Esophagus (tissue), 2 donors: ENCODE measurements at regions not wholly inside any gene's neighbourhood (a gene's known extent, or its start where the extent isn't known, plus 50 kb on each side); places are given as distances from the start of the nearest gene placed in this dataset.

ENCODE experiments used
- H3K27ac ChIP-seq, 2 donors: one replicate each; pipeline ENCODE4 v1.5.1; 2013; ENCODE audit warnings: low read depth in 2 of 2, mild to moderate bottlenecking in 2 of 2, inconsistent platforms in 1 of 2, low read length in 1 of 2, moderate library complexity in 1 of 2
- H3K27me3 ChIP-seq, 2 donors: one replicate each; pipeline ENCODE4 v1.6.1; 2013; ENCODE audit warnings: low read length in 2 of 2, control low read depth in 1 of 2, mild to moderate bottlenecking in 1 of 2; ENCODE audit not compliant: insufficient read depth in 2 of 2, control insufficient read depth in 1 of 2
- H3K36me3 ChIP-seq, 2 donors: one replicate each; pipeline ENCODE4 v1.6.1; 2013; ENCODE audit warnings: low read length in 1 of 2; ENCODE audit not compliant: control insufficient read depth in 2 of 2, insufficient read depth in 2 of 2
- H3K4me1 ChIP-seq, 2 donors: one replicate each; pipeline ENCODE4 v1.6.1; 2013; ENCODE audit warnings: low read length in 1 of 2; ENCODE audit not compliant: control insufficient read depth in 2 of 2, insufficient read depth in 2 of 2
- H3K4me3 ChIP-seq, 2 donors: one replicate each; pipeline ENCODE4 v1.5.1; 2013; ENCODE audit warnings: low read length in 2 of 2, mild to moderate bottlenecking in 2 of 2, low read depth in 1 of 2, moderate library complexity in 1 of 2
- H3K9me3 ChIP-seq, 2 donors: one replicate each; pipeline ENCODE4 v1.6.1; 2013; ENCODE audit warnings: mild to moderate bottlenecking in 2 of 2, low read depth in 1 of 2, low read length in 1 of 2, moderate library complexity in 1 of 2; ENCODE audit not compliant: control insufficient read depth in 2 of 2, insufficient read depth in 1 of 2
- WGBS, 2 donors: extraction: QIAGEN DNeasy Blood & Tissue Kit; methylation state at CpG; one replicate each; pipeline ENCODE4 v1.1.7; 2013; 5-methylcytosine and 5-hydroxymethylcytosine counted together
- donor health status: healthy with polysubstance abuse.
- donor health status: Bipolar disorder and iron deficiency.

DNA sequence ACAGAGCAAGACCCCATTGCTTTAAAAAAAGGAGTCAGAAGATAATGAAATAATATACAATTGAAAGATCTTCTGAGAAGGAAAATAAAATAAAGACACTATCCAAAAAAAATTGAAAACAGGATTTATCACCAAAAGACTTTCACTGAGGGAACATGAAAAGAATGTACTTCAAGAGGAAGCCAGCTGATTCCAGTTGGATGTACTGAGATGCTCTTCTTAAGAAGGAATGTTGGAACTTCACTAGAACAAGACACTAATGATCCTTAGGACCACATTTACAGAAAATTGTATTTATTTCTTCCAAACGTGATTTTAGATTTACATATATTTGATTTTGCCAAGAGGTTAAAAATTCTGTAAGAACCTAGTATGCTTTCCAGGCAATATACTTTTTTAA is 65.6 kb upstream of the CNOT2 start:
- no peaks in the 10 kb centered on the region for H3K36me3 ChIP-seq
- H3K27ac ChIP-seq: no peak overlapping the region
- WGBS, 2 donors: 42 to 51% methylated on average over 1 of the region's 1 CpG
- no peaks in the 10 kb centered on the region for H3K27me3 ChIP-seq
- H3K4me3 ChIP-seq: no peak overlapping the region
- H3K9me3 ChIP-seq: no peaks in the 10 kb centered on the region
- H3K4me1 ChIP-seq: no peaks in the 10 kb centered on the region

DNA sequence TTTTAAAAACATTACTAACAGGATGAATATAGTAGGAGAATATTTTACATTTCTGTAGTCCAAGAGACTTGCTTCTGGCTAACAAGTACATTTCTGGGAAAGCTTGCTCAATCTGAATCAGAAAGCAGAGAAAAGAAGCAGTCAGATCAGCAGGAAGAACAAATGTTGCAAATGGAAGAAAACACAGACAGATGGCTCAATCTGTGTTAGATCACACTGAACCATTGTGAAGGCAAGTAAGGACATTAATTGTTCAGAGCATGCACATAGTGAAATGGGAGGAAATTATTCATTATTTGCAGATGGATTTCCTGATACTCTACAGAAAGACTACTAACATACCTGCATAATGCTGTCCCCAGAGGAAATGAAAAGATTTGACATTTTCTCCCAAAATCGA is 65.2 kb upstream of the CNOT2 start:
- H3K9me3 ChIP-seq: no peaks in the 10 kb centered on the region
- H3K4me3 ChIP-seq: no peak overlapping the region
- no peaks in the 10 kb centered on the region for H3K4me1 ChIP-seq
- H3K27ac ChIP-seq: no peak overlapping the region
- H3K36me3 ChIP-seq: no peaks in the 10 kb centered on the region
- H3K27me3 ChIP-seq: no peaks in the 10 kb centered on the region
- WGBS, 2 donors: 36 to 49% methylated on average over 1 of the region's 1 CpG

DNA sequence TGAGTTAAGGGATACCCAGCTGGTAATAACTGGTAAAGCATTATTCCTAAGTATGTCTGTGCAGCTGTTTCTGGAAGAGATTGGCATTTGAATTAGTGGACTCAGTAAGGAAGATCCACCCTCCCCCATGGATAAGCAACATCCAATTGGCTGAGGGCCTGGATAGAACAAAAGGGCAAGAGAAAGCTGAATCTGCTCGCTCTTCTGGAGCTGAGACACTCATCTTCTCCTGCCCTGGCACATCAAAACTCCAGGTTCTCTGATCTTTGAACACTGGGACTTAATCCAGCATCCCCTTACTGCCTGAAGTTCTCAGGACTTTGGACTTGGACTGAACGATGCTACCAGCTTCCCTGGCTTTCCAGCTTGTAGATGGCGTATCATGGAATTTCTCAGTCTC is 63.1 kb upstream of the CNOT2 start:
- Histone ChIP-seq H3K36me3 (no peaks in the 10 kb centered on the region), H3K27me3 (no peaks in the 10 kb centered on the region), H3K27ac (no peak overlapping the region), H3K4me3 (no peak overlapping the region), H3K9me3 (no peaks in the 10 kb centered on the region), H3K4me1 (no peaks in the 10 kb centered on the region)
- 70% methylated on average over 3 of the region's 3 CpGs for WGBS, 2 donors

DNA sequence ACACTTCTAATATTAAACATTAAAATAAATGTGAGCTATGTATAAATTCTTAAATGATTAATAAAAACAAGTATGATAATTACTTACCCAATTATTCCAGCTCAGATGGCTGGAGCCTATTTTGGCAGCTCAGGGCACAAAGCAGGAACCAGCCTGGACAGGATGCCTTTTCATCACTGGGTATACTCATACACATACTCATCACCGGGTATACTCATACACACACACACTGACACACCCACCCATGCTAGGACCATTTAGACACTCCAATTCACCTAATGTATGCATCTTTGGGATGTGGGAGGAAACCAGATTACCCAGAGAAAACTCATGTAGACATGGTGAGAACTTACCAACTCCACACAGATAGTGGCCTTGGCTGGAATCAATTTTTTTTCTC is 57.9 kb upstream of the CNOT2 start:
- H3K4me1 ChIP-seq: no peaks in the 10 kb centered on the region
- WGBS, 2 donors: 61 to 88% methylated on average over 1 of the region's 1 CpG
- H3K27me3 ChIP-seq: no peaks in the 10 kb centered on the region
- H3K4me3 ChIP-seq: no peak overlapping the region
- no peaks in the 10 kb centered on the region for H3K9me3 ChIP-seq
- H3K36me3 ChIP-seq: no peaks in the 10 kb centered on the region
- no peak overlapping the region for H3K27ac ChIP-seq

DNA sequence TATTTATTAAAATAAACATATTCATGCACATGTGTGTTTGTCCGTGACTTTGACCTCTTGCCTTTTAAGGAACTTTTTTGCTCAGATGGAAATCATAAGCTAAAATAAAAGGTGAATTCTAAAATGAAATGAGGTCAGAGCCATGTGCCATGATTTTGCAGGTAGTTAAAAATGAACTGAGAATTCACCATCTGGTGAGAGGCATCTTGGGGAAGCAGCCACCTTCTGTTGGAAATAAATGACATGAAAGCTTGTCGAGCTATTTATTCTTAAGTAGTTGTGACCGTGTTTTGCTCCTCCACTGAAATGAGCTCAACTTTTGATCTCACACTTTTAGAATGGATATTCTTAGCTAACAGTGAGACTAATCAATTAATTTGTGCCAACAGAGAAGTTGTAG is 56.8 kb upstream of the CNOT2 start:
- Histone ChIP-seq H3K27ac (no peak overlapping the region), H3K4me1 (no peaks in the 10 kb centered on the region), H3K36me3 (no peaks in the 10 kb centered on the region), H3K9me3 (no peaks in the 10 kb centered on the region), H3K27me3 (no peaks in the 10 kb centered on the region), H3K4me3 (no peak overlapping the region)
- WGBS, 2 donors: 83 to 92% methylated on average over 3 of the region's 3 CpGs

DNA sequence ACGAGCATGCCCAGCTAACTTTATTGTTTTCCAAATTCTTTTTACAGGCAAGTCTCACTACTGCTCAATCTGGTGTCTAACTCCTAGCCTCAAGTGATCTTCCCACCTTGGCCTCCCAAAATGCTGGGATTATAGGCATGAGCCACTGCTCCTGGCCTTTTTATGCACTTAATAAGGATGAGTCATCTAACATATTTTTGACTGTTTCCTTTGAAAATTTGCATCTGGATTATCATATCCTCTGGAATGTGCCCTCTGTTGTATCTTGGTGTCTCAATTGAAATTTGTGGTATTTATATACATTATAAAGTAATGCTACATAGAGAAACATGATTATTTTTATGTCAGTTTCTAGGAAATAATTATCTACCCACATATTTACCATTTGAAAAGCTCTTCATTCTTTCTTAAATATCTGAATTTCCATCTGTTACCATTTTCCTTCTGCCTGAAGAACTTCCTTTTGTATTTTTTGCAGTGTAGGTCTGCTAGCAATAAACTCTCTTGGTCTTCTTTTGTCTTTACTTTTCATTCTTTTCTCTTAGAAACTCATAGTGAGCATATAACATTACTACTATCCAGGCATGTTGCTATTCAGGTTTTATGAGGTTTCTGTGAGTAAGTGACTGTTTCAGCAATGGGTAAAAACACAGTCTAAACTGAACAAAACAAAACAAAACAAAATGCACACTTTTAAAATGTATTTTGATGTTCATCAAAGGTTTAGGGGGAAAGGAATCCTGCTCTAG is 52.8 kb upstream of the CNOT2 start:
- H3K4me1 ChIP-seq: no peaks in the 10 kb centered on the region
- H3K27ac ChIP-seq: no peak overlapping the region
- H3K4me3 ChIP-seq: no peak overlapping the region
- 64 to 78% methylated on average over 1 of the region's 1 CpG for WGBS, 2 donors
- no peaks in the 10 kb centered on the region for H3K9me3 ChIP-seq
- no peaks in the 10 kb centered on the region for H3K27me3 ChIP-seq
- H3K36me3 ChIP-seq: no peaks in the 10 kb centered on the region
